SK-N-MC (cell line): ENCODE measurements at regions not wholly inside any gene's neighbourhood (a gene's known extent, or its start where the extent isn't known, plus 50 kb on each side); places are given as distances from the start of the nearest gene placed in this dataset.

Experiments used
- DNase-seq: peaks from one replicate; pipeline ENCODE4 v3.0.0-alpha.2; 2011; ENCODE audit warnings: low read depth, low spot score
- H3K27ac ChIP-seq: fragments of 200-600 bp; sonication (generic); 2 replicates; pipeline ENCODE4 v1.5.1; 2016; ENCODE audit warnings: mixed run types
- H3K36me3 ChIP-seq: fragments of 200-600 bp; sonication (generic); 2 replicates; pipeline ENCODE4 v1.6.1; 2017; ENCODE audit warnings: antibody characterized with exemption, low read length, mixed read lengths; ENCODE audit not compliant: insufficient read depth
- H3K4me3 ChIP-seq: fragments of 200-600 bp; sonication (generic); 2 replicates; pipeline ENCODE4 v1.5.1; 2016
- H3K9ac ChIP-seq: fragments of 200-600 bp; sonication (generic); 2 replicates; pipeline ENCODE4 v1.8.0; 2017; ENCODE audit warnings: mixed run types, mixed read lengths; ENCODE audit not compliant: insufficient read length
- H3K9me3 ChIP-seq: fragments of 200-600 bp; sonication (generic); 2 replicates; pipeline ENCODE4 v1.6.1; 2017; ENCODE audit warnings: low read depth, mild to moderate bottlenecking, antibody characterized with exemption, low read length, moderate library complexity, mixed read lengths
- EZH2 ChIP-seq: fragments of 200-600 bp; sonication (generic); IDR thresholded peaks from one replicate; pipeline ENCODE4 v1.6.1; 2017; ENCODE audit warnings: antibody characterized with exemption
- FOXP2 ChIP-seq: optimal IDR thresholded peaks from 2 replicates; pipeline ENCODE3; 2011; ENCODE audit warnings: mild to moderate bottlenecking, moderate library complexity; ENCODE audit not compliant: insufficient read depth; ENCODE audit errors: extremely low read length, control extremely low read depth
- POLR2AphosphoS5 ChIP-seq: IDR thresholded peaks from 2 replicates; pipeline ENCODE4 v1.6.1; 2012; ENCODE audit warnings: mild to moderate bottlenecking, low read depth, low read length, borderline replicate concordance

GRCh38 chr1:29650041-29650400 is 413.7 kb downstream of the PTPRU start:
- TF ChIP-seq EZH2 (no peak), FOXP2 (no peak), POLR2AphosphoS5 (no peak)
- no peak overlapping the region for H3K4me3 ChIP-seq
- no peaks in the 10 kb centered on the region for H3K9me3 ChIP-seq
- H3K36me3 ChIP-seq = no peaks in the 10 kb centered on the region
- no peak overlapping the region for H3K27ac ChIP-seq
- no peak for DNase-seq
- no peak overlapping the region for H3K9ac ChIP-seq

GRCh38 chr1:29649189-29650040 is 413.1 kb downstream of the PTPRU start:
- H3K9ac ChIP-seq = no peak overlapping the region
- H3K4me3 ChIP-seq = no peak overlapping the region
- H3K27ac ChIP-seq = no peak overlapping the region
- TF ChIP-seq POLR2AphosphoS5 (no peak), FOXP2 (no peak), EZH2 (no peak)
- DNase-seq = no peak
- no peaks in the 10 kb centered on the region for H3K9me3 ChIP-seq
- no peaks in the 10 kb centered on the region for H3K36me3 ChIP-seq

DNA sequence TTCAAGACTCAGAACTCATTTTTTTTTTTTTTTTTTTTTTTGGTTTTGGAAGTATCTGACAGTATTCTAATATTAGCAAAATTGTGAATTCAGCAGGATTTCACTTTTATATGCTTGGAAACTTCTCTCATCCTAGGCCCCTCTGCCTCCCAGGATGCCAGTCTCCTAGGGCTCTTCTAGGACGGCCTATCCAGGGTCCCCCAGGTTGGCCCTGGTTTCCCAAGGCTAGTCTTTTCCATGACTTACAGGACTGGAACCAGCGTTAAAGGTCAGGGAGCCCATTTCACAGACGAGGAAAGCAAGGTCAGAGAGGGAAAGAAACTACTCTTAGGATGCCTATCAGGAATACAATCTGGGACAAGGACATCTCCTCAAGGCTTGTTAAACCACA is 412.5 kb downstream of the PTPRU start:
- H3K9me3 ChIP-seq = no peaks in the 10 kb centered on the region
- H3K27ac ChIP-seq = no peak overlapping the region
- no peak overlapping the region for H3K9ac ChIP-seq
- DNase-seq = no peak
- no peaks in the 10 kb centered on the region for H3K36me3 ChIP-seq
- no peak overlapping the region for H3K4me3 ChIP-seq
- TF ChIP-seq FOXP2 = no peak

DNA sequence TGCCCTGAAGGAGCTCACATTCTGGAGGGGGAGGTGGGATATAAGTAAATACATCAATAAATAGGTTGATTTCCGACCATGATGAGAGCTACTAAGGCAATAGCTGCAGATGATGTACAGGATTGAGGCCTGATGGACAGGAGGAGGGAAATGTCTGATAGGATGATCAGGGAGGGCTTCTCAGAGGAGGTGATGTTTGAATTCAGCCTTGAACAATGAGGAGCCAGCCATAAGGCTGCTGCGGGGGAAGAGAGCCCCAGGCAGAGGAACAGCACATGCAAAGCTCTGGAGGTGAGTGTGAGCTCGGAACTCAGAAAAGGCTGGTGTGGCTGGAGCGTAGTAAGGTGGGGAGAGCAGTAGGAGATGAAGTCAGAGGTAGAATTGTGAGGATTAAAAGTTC is 411.7 kb downstream of the PTPRU start:
- H3K9me3 ChIP-seq = no peaks in the 10 kb centered on the region
- H3K9ac ChIP-seq = no peak overlapping the region
- TF ChIP-seq EZH2 = no peak
- no peak overlapping the region for H3K27ac ChIP-seq
- H3K4me3 ChIP-seq = no peak overlapping the region
- DNase-seq = no peak
- no peaks in the 10 kb centered on the region for H3K36me3 ChIP-seq

DNA sequence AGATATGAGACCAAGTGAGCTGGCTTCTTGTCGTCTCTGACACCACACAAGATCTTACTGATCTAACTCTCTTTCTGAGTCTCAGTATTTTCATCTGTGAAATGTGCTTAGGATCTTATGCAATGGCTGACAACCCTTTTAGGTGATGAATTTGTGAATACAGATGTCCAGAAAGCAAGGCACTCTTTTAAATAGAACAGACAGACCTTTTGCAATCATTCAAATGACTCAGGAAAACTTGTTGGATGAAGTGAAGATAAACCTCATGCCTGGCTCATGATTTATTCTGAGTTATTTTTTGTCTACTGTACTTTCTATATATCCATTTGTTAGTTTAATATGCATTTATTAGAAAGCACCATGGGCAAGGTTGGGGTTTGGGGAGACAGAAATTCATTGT is 411.3 kb downstream of the PTPRU start:
- Histone ChIP-seq H3K4me3 (no peak overlapping the region), H3K27ac (no peak overlapping the region), H3K9me3 (no peaks in the 10 kb centered on the region), H3K36me3 (no peaks in the 10 kb centered on the region), H3K9ac (no peak overlapping the region)
- DNase-seq = no peak
- TF ChIP-seq EZH2 (no peak), FOXP2 (no peak), POLR2AphosphoS5 (no peak)

- TF ChIP-seq FOXP2 (no peak), EZH2 (no peak), POLR2AphosphoS5 (no peak)
- no peak for DNase-seq
- H3K4me3 ChIP-seq = no peak overlapping the region
- H3K27ac ChIP-seq = no peak overlapping the region
- H3K9ac ChIP-seq = no peak overlapping the region
- no peaks in the 10 kb centered on the region for H3K9me3 ChIP-seq
- H3K36me3 ChIP-seq = no peaks in the 10 kb centered on the region
Observed at GRCh38 chr1:29646161-29646775, 409.9 kb downstream of the PTPRU start.

GRCh38 chr1:29645586-29645985 is 409.3 kb downstream of the PTPRU start:
- Histone ChIP-seq H3K36me3 (no peaks in the 10 kb centered on the region), H3K9me3 (no peaks in the 10 kb centered on the region), H3K4me3 (no peak overlapping the region), H3K27ac (no peak overlapping the region), H3K9ac (no peak overlapping the region)
- no peak for DNase-seq
- no peak for TF ChIP-seq FOXP2
- no peak for TF ChIP-seq EZH2
- no peak for TF ChIP-seq POLR2AphosphoS5

DNA sequence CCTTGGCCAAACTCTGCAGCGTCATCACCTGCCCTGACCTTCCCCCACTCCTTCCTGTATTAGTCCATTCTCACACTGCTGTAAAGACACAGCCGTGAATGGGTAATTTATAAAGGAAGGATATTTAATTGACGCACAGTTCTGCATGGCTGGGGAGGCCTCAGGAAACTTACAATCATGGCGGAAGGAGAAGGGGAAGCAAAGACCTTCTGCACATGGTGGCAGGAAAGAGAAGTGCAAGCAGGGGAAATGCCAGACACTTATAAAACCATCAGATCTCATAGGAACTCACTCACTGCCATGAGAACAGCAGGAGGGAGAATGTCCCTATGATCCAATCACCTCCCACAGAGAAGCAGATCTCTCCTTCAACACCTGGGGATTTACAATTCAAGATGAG is 408.5 kb downstream of the PTPRU start:
- DNase-seq = no peak
- H3K9me3 ChIP-seq = no peaks in the 10 kb centered on the region
- no peak overlapping the region for H3K4me3 ChIP-seq
- no peak overlapping the region for H3K27ac ChIP-seq
- H3K36me3 ChIP-seq = no peaks in the 10 kb centered on the region
- TF ChIP-seq POLR2AphosphoS5 (no peak), FOXP2 (no peak), EZH2 (no peak)
- no peak overlapping the region for H3K9ac ChIP-seq

- Histone ChIP-seq H3K36me3 (no peaks in the 10 kb centered on the region), H3K27ac (no peak overlapping the region), H3K4me3 (no peak overlapping the region), H3K9me3 (no peaks in the 10 kb centered on the region), H3K9ac (no peak overlapping the region)
- DNase-seq = no peak
- TF ChIP-seq FOXP2 = no peak
- TF ChIP-seq POLR2AphosphoS5 = no peak
- no peak for TF ChIP-seq EZH2
Observed at GRCh38 chr1:29643838-29644440, 407.6 kb downstream of the PTPRU start.
